Kidney (tissue), 13 donors: ENCODE measurements at regions not wholly inside any gene's neighbourhood (a gene's known extent, or its start where the extent isn't known, plus 50 kb on each side); places are given as distances from the start of the nearest gene placed in this dataset.

Source experiments
- DNase-seq, 5 donors: peaks; one replicate each; pipeline ENCODE4 v3.0.0-alpha.2; 2013 to 2020
- FAIRE-seq: peaks from 2 replicates; lab custom pipeline; 2012; peaks lifted over from hg19 to GRCh38; lab: Jason Lieb, UNC
- H3K27ac ChIP-seq, 2 donors: one replicate each; pipeline ENCODE4 v1.7.0; 2013; ENCODE audit warnings: low read depth in 2 of 2, low read length in 2 of 2, inconsistent platforms in 1 of 2
- H3K27me3 ChIP-seq: one replicate; pipeline ENCODE4 v1.7.1; 2013; ENCODE audit warnings: low read length, inconsistent platforms; ENCODE audit not compliant: control insufficient read depth, insufficient read depth
- H3K36me3 ChIP-seq, 3 donors: one replicate each; pipeline versions ENCODE4 v1.7.0 to v1.7.1; 2013; ENCODE audit warnings: low read length in 3 of 3, control low read depth in 1 of 3, inconsistent platforms in 1 of 3; ENCODE audit not compliant: insufficient read depth in 3 of 3, control insufficient read depth in 2 of 3
- H3K4me1 ChIP-seq, 3 donors: one replicate each; pipeline versions ENCODE4 v1.7.0 to v1.7.1; 2013; ENCODE audit warnings: low read length in 3 of 3, inconsistent platforms in 1 of 3, low read depth in 1 of 3; ENCODE audit not compliant: control insufficient read depth in 2 of 3, insufficient read depth in 2 of 3
- H3K4me3 ChIP-seq, 3 donors: one replicate each; pipeline versions ENCODE4 v1.7.0 to v1.8.1; 2013; ENCODE audit warnings: low read length in 3 of 3, control low read depth in 1 of 3, inconsistent platforms in 1 of 3
- H3K9ac ChIP-seq, 3 donors: one replicate each; pipeline versions ENCODE4 v1.7.0 to v1.7.1; 2013; ENCODE audit warnings: low read length in 3 of 3, control low read depth in 1 of 3, inconsistent platforms in 1 of 3
- H3K9me3 ChIP-seq, 3 donors: one replicate each; pipeline versions ENCODE4 v1.7.0 to v1.7.1; 2013; ENCODE audit warnings: low read length in 3 of 3, control low read depth in 1 of 3, inconsistent platforms in 1 of 3; ENCODE audit not compliant: control insufficient read depth in 2 of 3, insufficient read depth in 1 of 3
- CTCF ChIP-seq: IDR thresholded peaks from 3 replicates; pipeline ENCODE4 v1.5.1; 2012; ENCODE audit warnings: mild to moderate bottlenecking, moderate library complexity, borderline replicate concordance; ENCODE audit not compliant: insufficient read depth; ENCODE audit errors: extremely low read depth
- intact Hi-C: fragments of 100-400 bp; cut with DNase I; formaldehyde crosslinking; loops from one replicate; pipeline ENCODE4 v1.11.1; 2022
- donor health status: control.
- donor health status: control.
- donor health status: control.
- donor health status: control.
- donor health status: control.
- donor health status: DM: yes; HTN: yes; CAD: no.
- donor health status: Normal renal cell carcinoma (clear cell type).

GRCh38 chr2:31778153-31778552, 197.4 kb upstream of the SRD5A2 start:
- no peak overlapping the region for H3K27ac ChIP-seq
- no peaks in the 10 kb centered on the region for H3K36me3 ChIP-seq
- no peak for DNase-seq
- FAIRE-seq: no peak
- intact Hi-C loops: no loop called here
- no peaks in the 10 kb centered on the region for H3K9me3 ChIP-seq
- no peak overlapping the region for H3K9ac ChIP-seq
- H3K4me3 ChIP-seq: no peak overlapping the region
- peaks cover 0 to 4% (median 0%) of the 10 kb centered on the region in 3 donors for H3K4me1 ChIP-seq
- no peak for TF ChIP-seq CTCF
- no peaks in the 10 kb centered on the region for H3K27me3 ChIP-seq

GRCh38 chr2:31770741-31771140, 190.0 kb upstream of the SRD5A2 start:
- no peak for FAIRE-seq
- H3K4me1 ChIP-seq: no peaks in the 10 kb centered on the region
- no peak overlapping the region for H3K9ac ChIP-seq
- intact Hi-C loops: no loop called here
- no peaks in the 10 kb centered on the region for H3K27me3 ChIP-seq
- TF ChIP-seq CTCF: no peak
- H3K9me3 ChIP-seq: no peaks in the 10 kb centered on the region
- no peak overlapping the region for H3K27ac ChIP-seq
- DNase-seq: no peak
- no peaks in the 10 kb centered on the region for H3K36me3 ChIP-seq
- H3K4me3 ChIP-seq: no peak overlapping the region

- intact Hi-C loops: no loop called here
- FAIRE-seq (no peak), DNase-seq (peak in 2 of 5 donors; percentile 12 to 28)
- Histone ChIP-seq H3K4me3 (no peak overlapping the region), H3K9ac (no peak overlapping the region), H3K4me1 (no peaks in the 10 kb centered on the region), H3K27ac (no peak overlapping the region), H3K27me3 (no peaks in the 10 kb centered on the region), H3K36me3 (no peaks in the 10 kb centered on the region), H3K9me3 (no peaks in the 10 kb centered on the region)
- TF ChIP-seq CTCF: no peak
Observed at GRCh38 chr2:31765078-31765945, 184.6 kb upstream of the SRD5A2 start.
